ENCODE measurements at regions not wholly inside any gene's neighbourhood (a gene's known extent, or its start where the extent isn't known, plus 50 kb on each side); places are given as distances from the start of the nearest gene placed in this dataset.

DNA sequence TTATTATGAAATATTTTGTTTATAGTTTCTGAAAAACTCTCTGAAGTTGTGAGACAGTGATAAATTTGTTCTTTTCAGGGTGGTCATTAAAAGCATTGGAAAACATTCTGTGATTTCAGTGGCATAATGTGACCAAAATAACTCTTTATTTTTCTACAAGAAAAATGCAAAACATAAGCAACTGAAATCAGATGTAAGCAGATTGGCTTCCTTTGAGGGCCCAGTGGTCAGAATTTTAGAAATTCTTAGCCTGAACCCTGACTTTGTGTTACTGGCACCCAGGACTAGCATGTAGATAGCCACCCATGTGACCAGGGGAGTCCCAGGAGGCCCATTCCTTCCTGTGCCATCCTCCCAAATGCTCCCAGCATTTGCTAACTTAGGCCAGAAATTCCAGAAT, 145.6 kb upstream of the SLC38A2 start:
- TF ChIP-seq, protein P1, sequence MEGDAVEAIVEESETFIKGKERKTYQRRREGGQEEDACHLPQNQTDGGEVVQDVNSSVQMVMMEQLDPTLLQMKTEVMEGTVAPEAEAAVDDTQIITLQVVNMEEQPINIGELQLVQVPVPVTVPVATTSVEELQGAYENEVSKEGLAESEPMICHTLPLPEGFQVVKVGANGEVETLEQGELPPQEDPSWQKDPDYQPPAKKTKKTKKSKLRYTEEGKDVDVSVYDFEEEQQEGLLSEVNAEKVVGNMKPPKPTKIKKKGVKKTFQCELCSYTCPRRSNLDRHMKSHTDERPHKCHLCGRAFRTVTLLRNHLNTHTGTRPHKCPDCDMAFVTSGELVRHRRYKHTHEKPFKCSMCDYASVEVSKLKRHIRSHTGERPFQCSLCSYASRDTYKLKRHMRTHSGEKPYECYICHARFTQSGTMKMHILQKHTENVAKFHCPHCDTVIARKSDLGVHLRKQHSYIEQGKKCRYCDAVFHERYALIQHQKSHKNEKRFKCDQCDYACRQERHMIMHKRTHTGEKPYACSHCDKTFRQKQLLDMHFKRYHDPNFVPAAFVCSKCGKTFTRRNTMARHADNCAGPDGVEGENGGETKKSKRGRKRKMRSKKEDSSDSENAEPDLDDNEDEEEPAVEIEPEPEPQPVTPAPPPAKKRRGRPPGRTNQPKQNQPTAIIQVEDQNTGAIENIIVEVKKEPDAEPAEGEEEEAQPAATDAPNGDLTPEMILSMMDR (IDR thresholded peaks at IDR 0.05) = no peak
- no peak for TF ChIP-seq POLR2A (IDR thresholded peaks at IDR 0.05)

All from right lobe of liver (tissue), 4 donors.